Caco-2 (cell line): ENCODE measurements at regions not wholly inside any gene's neighbourhood (a gene's known extent, or its start where the extent isn't known, plus 50 kb on each side); places are given as distances from the start of the nearest gene placed in this dataset.

Experiments
- BruUV-seq: library from RNA; stranded (reverse); fragments of 400-500 nt; replicated peaks from 2 replicates; lab custom pipeline; 2021; lab: Mats Ljungman, UMichigan
- CTCF ChIA-PET: fragments of 300-600 bp; sonication (Branson Sonifier 250); formaldehyde crosslinking; loops from one replicate; lab custom pipeline; 2022; ENCODE audit warnings: antibody characterized with exemption; lab: Charles Lee
- POLR2A ChIA-PET: fragments of 300-600 bp; sonication (Branson Sonifier 250); formaldehyde crosslinking; loops from one replicate; lab custom pipeline; 2022; ENCODE audit warnings: antibody characterized with exemption; lab: Charles Lee
- DNase-seq, 2 experiments: peaks; one replicate each; pipeline versions ENCODE4 v3.0.0 to v3.0.0-alpha.2; 2020 to 2022
- H3K27me3 ChIP-seq: replicated peaks from 2 replicates; pipeline ENCODE4 v1.6.0; 2011; ENCODE audit warnings: low read length; ENCODE audit not compliant: control insufficient read depth, insufficient read depth
- H3K36me3 ChIP-seq: 2 replicates; pipeline ENCODE4 v1.5.1; 2011; ENCODE audit warnings: low read length; ENCODE audit not compliant: control insufficient read depth, insufficient read depth
- H3K4me1 ChIP-seq: fragments of 250-450 bp; sonication (Bioruptor Pico); 2 replicates; pipeline ENCODE4 v1.5.1; 2020; ENCODE audit warnings: mild to moderate bottlenecking
- H3K4me3 ChIP-seq: 2 replicates; pipeline ENCODE4 v1.5.1; 2011; ENCODE audit warnings: low read depth, mild to moderate bottlenecking, control low read depth, low read length
- H3K9me3 ChIP-seq: fragments of 250-450 bp; sonication (Bioruptor Pico); 2 replicates; pipeline ENCODE4 v1.5.1; 2020; ENCODE audit warnings: mild to moderate bottlenecking, moderate library complexity
- H3K27ac Mint-ChIP-seq: one replicate; pipeline ENCODE4 v1.8.0; 2022; ENCODE audit warnings: mixed read lengths; ENCODE audit not compliant: unreplicated experiment
- H3K27me3 Mint-ChIP-seq: one replicate; pipeline ENCODE4 v1.8.0; 2022; ENCODE audit warnings: mixed read lengths; ENCODE audit not compliant: insufficient read depth, unreplicated experiment
- H3K36me3 Mint-ChIP-seq: one replicate; pipeline ENCODE4 v1.8.0; 2022; ENCODE audit warnings: mild to moderate bottlenecking, mixed read lengths; ENCODE audit not compliant: insufficient read depth, unreplicated experiment
- H3K4me1 Mint-ChIP-seq: one replicate; pipeline ENCODE4 v1.8.0; 2022; ENCODE audit warnings: low read depth, mixed read lengths; ENCODE audit not compliant: unreplicated experiment
- H3K4me3 Mint-ChIP-seq: one replicate; pipeline ENCODE4 v1.8.0; 2022; ENCODE audit warnings: mild to moderate bottlenecking, moderate library complexity, mixed read lengths; ENCODE audit not compliant: unreplicated experiment
- H3K9me3 Mint-ChIP-seq: one replicate; pipeline ENCODE4 v1.8.0; 2022; ENCODE audit warnings: mixed read lengths; ENCODE audit not compliant: unreplicated experiment
- intact Hi-C: fragments of 100-400 bp; cut with micrococcal nuclease; formaldehyde crosslinking; loops from one replicate; pipeline ENCODE4 v1.10.0; 2022; ENCODE audit not compliant: unreplicated experiment
- TF ChIP-seq, protein P1 (sequence below), 2 experiments: fragments of 200-600 bp in 1 of 2; IDR thresholded peaks; 1 replicate in 1 of 2; 2 replicates in 1 of 2; pipeline versions ENCODE4 v1.5.1 to v1.8.0; 2011 to 2022; ENCODE audit warnings: antibody characterized with exemption in 1 of 2, control low read depth in 1 of 2, inconsistent platforms in 1 of 2, low read depth in 1 of 2, low read length in 1 of 2, mild to moderate bottlenecking in 1 of 2, moderate library complexity in 1 of 2; ENCODE audit not compliant: insufficient read depth in 1 of 2, severe bottlenecking in 1 of 2, unreplicated experiment in 1 of 2

DNA sequence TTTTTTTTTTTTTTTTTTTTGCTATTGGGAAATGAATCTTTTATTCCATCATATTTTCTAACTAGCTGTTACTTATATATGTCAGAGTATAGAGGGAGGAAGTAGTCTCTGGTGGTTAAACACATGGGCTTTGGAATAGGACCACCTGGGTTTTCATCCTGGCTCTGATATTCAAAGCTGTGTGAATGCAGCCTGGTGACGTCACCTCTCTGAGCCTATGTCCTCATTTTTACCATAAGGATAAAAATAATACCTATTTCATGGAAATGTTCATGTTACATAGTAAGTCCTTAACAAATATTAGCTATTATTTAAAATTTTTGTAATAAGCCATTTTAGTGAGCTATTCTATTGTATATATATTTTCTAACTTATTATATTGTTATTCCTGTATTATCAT lies 58.8 kb upstream of the TOX2 start:
- DNase-seq = no peak
- Histone ChIP-seq H3K9me3 (no peaks in the 10 kb centered on the region), H3K27me3 (no peaks in the 10 kb centered on the region), H3K4me1 (no peaks in the 10 kb centered on the region), H3K36me3 (no peaks in the 10 kb centered on the region), H3K4me3 (no peak overlapping the region)
- intact Hi-C loops = no loop called here
- Mint-ChIP-seq H3K36me3 (no peaks in the 10 kb centered on the region), H3K4me1 (no peaks in the 10 kb centered on the region), H3K27ac (no peak overlapping the region), H3K4me3 (no peak overlapping the region), H3K27me3 (peaks cover 21% of the 10 kb centered on the region), H3K9me3 (no peaks in the 10 kb centered on the region)
- ChIA-PET POLR2A (no interaction called here), CTCF (no interaction called here)
- BruUV-seq = no TSS peak
- TF ChIP-seq, protein P1, sequence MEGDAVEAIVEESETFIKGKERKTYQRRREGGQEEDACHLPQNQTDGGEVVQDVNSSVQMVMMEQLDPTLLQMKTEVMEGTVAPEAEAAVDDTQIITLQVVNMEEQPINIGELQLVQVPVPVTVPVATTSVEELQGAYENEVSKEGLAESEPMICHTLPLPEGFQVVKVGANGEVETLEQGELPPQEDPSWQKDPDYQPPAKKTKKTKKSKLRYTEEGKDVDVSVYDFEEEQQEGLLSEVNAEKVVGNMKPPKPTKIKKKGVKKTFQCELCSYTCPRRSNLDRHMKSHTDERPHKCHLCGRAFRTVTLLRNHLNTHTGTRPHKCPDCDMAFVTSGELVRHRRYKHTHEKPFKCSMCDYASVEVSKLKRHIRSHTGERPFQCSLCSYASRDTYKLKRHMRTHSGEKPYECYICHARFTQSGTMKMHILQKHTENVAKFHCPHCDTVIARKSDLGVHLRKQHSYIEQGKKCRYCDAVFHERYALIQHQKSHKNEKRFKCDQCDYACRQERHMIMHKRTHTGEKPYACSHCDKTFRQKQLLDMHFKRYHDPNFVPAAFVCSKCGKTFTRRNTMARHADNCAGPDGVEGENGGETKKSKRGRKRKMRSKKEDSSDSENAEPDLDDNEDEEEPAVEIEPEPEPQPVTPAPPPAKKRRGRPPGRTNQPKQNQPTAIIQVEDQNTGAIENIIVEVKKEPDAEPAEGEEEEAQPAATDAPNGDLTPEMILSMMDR (IDR thresholded peaks at IDR 0.05; ENCODE audit: insufficient read depth in 1 of 2, low read depth in 1 of 2, low read length in 1 of 2, severe bottlenecking in 1 of 2, unreplicated experiment in 1 of 2) = no peak

DNA sequence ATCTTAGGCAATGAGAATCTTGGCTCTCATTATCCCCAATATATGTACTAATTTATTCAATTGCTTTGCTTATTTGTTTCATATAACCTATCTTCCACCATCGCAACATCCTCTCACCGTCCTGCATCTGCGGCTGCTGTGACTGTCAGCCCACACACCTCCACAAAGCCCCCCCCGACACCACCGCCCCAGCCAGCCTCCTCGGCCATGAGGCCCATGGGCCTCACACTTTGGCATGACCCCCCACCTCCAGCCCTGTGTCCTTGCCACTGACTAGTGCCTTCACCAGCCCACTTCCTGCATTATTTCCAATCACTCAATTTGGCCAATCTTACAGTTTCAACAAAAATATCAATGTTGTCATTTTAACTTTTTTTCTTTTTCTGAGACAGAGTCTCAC lies 60.7 kb upstream of the TOX2 start:
- Mint-ChIP-seq H3K36me3 (no peaks in the 10 kb centered on the region), H3K27ac (no peak overlapping the region), H3K4me3 (no peak overlapping the region), H3K27me3 (peaks cover 16% of the 10 kb centered on the region), H3K4me1 (no peaks in the 10 kb centered on the region), H3K9me3 (no peaks in the 10 kb centered on the region)
- BruUV-seq = no TSS peak
- TF ChIP-seq, protein P1 (IDR thresholded peaks at IDR 0.05; ENCODE audit: insufficient read depth in 1 of 2, low read depth in 1 of 2, low read length in 1 of 2, severe bottlenecking in 1 of 2, unreplicated experiment in 1 of 2) = no peak
- POLR2A ChIA-PET = no interaction called here
- DNase-seq = peak in 1 of 2 experiments; percentile 33
- H3K9me3 ChIP-seq = no peaks in the 10 kb centered on the region
- no peak overlapping the region for H3K4me3 ChIP-seq
- CTCF ChIA-PET = no interaction called here
- no peaks in the 10 kb centered on the region for H3K36me3 ChIP-seq
- no peaks in the 10 kb centered on the region for H3K4me1 ChIP-seq
- no peaks in the 10 kb centered on the region for H3K27me3 ChIP-seq
- intact Hi-C loops = no loop called here

DNA sequence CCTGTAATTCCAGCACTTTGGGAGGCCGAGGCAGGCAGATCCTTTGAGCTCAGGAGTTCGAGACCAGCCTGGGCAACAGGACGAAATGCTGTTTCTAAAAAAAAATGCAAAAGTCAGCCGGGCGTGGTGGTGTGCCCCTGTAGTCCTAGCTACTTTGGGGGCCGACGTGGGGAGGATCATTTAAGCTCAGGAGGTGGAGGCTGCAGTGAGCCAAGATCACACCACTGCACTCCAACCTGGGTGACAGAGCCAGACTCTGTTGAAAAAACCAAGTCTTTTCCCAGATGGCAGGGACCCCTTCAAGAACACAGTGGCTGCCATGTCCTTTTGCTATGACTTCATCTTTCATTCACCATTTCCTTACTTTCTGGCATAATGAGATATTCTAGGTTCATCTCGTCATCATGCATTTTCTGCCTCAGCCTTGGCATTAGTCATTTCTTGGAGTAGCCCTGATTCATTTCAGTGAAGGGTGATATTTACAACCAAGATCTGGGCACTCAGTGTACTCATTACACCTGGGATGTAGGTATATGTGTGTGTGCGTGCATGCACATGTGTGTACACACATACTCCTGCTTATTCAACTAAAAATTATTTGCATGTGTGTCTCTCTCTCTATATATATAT lies 61.4 kb upstream of the TOX2 start:
- BruUV-seq = no TSS peak
- POLR2A ChIA-PET = no interaction called here

More for the DNA sequence above, 61.4 kb upstream of the TOX2 start:
- DNase-seq = peak in 1 of 2 experiments; percentile 23
- H3K4me3 Mint-ChIP-seq = no peak overlapping the region
- Histone ChIP-seq H3K9me3 (no peaks in the 10 kb centered on the region), H3K4me3 (no peak overlapping the region), H3K36me3 (no peaks in the 10 kb centered on the region), H3K27me3 (no peaks in the 10 kb centered on the region), H3K4me1 (no peaks in the 10 kb centered on the region)
- TF ChIP-seq, protein P1 (IDR thresholded peaks at IDR 0.05; ENCODE audit: insufficient read depth in 1 of 2, low read depth in 1 of 2, low read length in 1 of 2, severe bottlenecking in 1 of 2, unreplicated experiment in 1 of 2) = no peak
- no peaks in the 10 kb centered on the region for H3K4me1 Mint-ChIP-seq
- H3K27ac Mint-ChIP-seq = no peak overlapping the region
- no peaks in the 10 kb centered on the region for H3K36me3 Mint-ChIP-seq
- CTCF ChIA-PET = no interaction called here
- peaks cover 16% of the 10 kb centered on the region for H3K27me3 Mint-ChIP-seq
- intact Hi-C loops = no loop called here
- no peaks in the 10 kb centered on the region for H3K9me3 Mint-ChIP-seq
